ENCODE measurements at regions not wholly inside any gene's neighbourhood (a gene's known extent, or its start where the extent isn't known, plus 50 kb on each side); places are given as distances from the start of the nearest gene placed in this dataset.
A peak's percentile ranks its signal among the peaks of the same experiment; 100 is the strongest.

- no peaks in the 10 kb centered on the region for H3K27me3 ChIP-seq (ENCODE audit: control insufficient read depth in 1 of 2, insufficient read depth in 2 of 2, low read length in 2 of 2)
- H3K27me3 Mint-ChIP-seq, result no peaks in the 10 kb centered on the region
- CTCF ChIA-PET, result no interaction called here
Measured at GRCh38 chr18:45228796-45229388, 386.4 kb upstream of the SLC14A2 start.

GRCh38 chr18:45231617-45232016 is 383.7 kb upstream of the SLC14A2 start:
- H3K4me1 Mint-ChIP-seq (ENCODE audit: low read depth), result no peaks in the 10 kb centered on the region
- intact Hi-C loops (cut with DNase I, micrococcal nuclease), result no loop called here
- no peak overlapping the region for H3K4me3 Mint-ChIP-seq
- H3K36me3 Mint-ChIP-seq (ENCODE audit: low read depth), result no peaks in the 10 kb centered on the region
- H3K9me3 Mint-ChIP-seq, result no peaks in the 10 kb centered on the region
- no peak overlapping the region for H3K4me3 ChIP-seq (ENCODE audit: low read length)
- H3K27ac ChIP-seq (ENCODE audit: low read depth in 1 of 2, low read length in 2 of 2), result no peak overlapping the region
- ChIA-PET POLR2A (no interaction called here), CTCF (no interaction called here)
- no peak for DNase-seq
- no peaks in the 10 kb centered on the region for H3K9me3 ChIP-seq (ENCODE audit: control insufficient read depth in 1 of 2, insufficient read depth in 1 of 2, low read length in 2 of 2)
- no peaks in the 10 kb centered on the region for H3K27me3 ChIP-seq (ENCODE audit: control insufficient read depth in 1 of 2, insufficient read depth in 2 of 2, low read length in 2 of 2)
- no peak for TF ChIP-seq CTCF (IDR thresholded peaks at IDR 0.05)
- no peak overlapping the region for H3K27ac Mint-ChIP-seq
- no peaks in the 10 kb centered on the region for H3K36me3 ChIP-seq (ENCODE audit: insufficient read depth, low read length)
- no peak for ATAC-seq (ENCODE audit: poor library complexity)
- H3K4me1 ChIP-seq (ENCODE audit: insufficient read depth, low read length), result no peaks in the 10 kb centered on the region
- H3K27me3 Mint-ChIP-seq, result no peaks in the 10 kb centered on the region

More at GRCh38 chr18:45228796-45229388, 386.4 kb upstream of the SLC14A2 start:
- no peaks in the 10 kb centered on the region for H3K4me1 Mint-ChIP-seq (ENCODE audit: low read depth)
- no peak for TF ChIP-seq CTCF (IDR thresholded peaks at IDR 0.05)
- H3K4me1 ChIP-seq (ENCODE audit: insufficient read depth, low read length), result no peaks in the 10 kb centered on the region
- no peak for DNase-seq
- H3K27ac Mint-ChIP-seq, result no peak overlapping the region
- H3K4me3 Mint-ChIP-seq, result no peak overlapping the region
- intact Hi-C loops (cut with DNase I, micrococcal nuclease), result no loop called here
- no peaks in the 10 kb centered on the region for H3K36me3 ChIP-seq (ENCODE audit: insufficient read depth, low read length)
- H3K36me3 Mint-ChIP-seq (ENCODE audit: low read depth), result no peaks in the 10 kb centered on the region
- H3K4me3 ChIP-seq (ENCODE audit: low read length), result no peak overlapping the region
- POLR2A ChIA-PET, result no interaction called here
- no peaks in the 10 kb centered on the region for H3K9me3 Mint-ChIP-seq
- H3K27ac ChIP-seq (ENCODE audit: low read depth in 1 of 2, low read length in 2 of 2), result no peak overlapping the region
- H3K9me3 ChIP-seq (ENCODE audit: control insufficient read depth in 1 of 2, insufficient read depth in 1 of 2, low read length in 2 of 2), result no peaks in the 10 kb centered on the region
- no peak for ATAC-seq (ENCODE audit: poor library complexity)

- ATAC-seq (ENCODE audit: poor library complexity) (no peak), DNase-seq (peak in 2 of 14 experiments; percentile 4 to 19)
- Mint-ChIP-seq H3K27me3 (no peaks in the 10 kb centered on the region), H3K4me1 (ENCODE audit: low read depth) (no peaks in the 10 kb centered on the region), H3K4me3 (no peak overlapping the region), H3K36me3 (ENCODE audit: low read depth) (no peaks in the 10 kb centered on the region), H3K9me3 (no peaks in the 10 kb centered on the region), H3K27ac (no peak overlapping the region)
- POLR2A ChIA-PET, result no interaction called here
- Histone ChIP-seq H3K27me3 (ENCODE audit: control insufficient read depth in 1 of 2, insufficient read depth in 2 of 2, low read length in 2 of 2) (no peaks in the 10 kb centered on the region), H3K9me3 (ENCODE audit: control insufficient read depth in 1 of 2, insufficient read depth in 1 of 2, low read length in 2 of 2) (no peaks in the 10 kb centered on the region), H3K27ac (ENCODE audit: low read depth in 1 of 2, low read length in 2 of 2) (no peak overlapping the region), H3K4me3 (ENCODE audit: low read length) (no peak overlapping the region), H3K36me3 (ENCODE audit: insufficient read depth, low read length) (no peaks in the 10 kb centered on the region), H3K4me1 (ENCODE audit: insufficient read depth, low read length) (no peaks in the 10 kb centered on the region)
- intact Hi-C loops (cut with DNase I, micrococcal nuclease), result no loop called here
- TF ChIP-seq CTCF (IDR thresholded peaks at IDR 0.05), result no peak
- CTCF ChIA-PET, result no interaction called here
Measured at GRCh38 chr18:45232061-45232460, 383.2 kb upstream of the SLC14A2 start.
